IMR-90 (cell line): ENCODE measurements at regions not wholly inside any gene's neighbourhood (a gene's known extent, or its start where the extent isn't known, plus 50 kb on each side); places are given as distances from the start of the nearest gene placed in this dataset.

Experiments used
- ATAC-seq: fragments of 200-7000 bp; cut with Tn5 transposase; 2 replicates; pipeline ENCODE4 v1.9.1; 2020; ENCODE audit warnings: low read depth, mild to moderate bottlenecking, moderate library complexity
- BruUV-seq: library from RNA; stranded (reverse); fragments of 400-500 nt; replicated peaks from 2 replicates; lab custom pipeline; 2021; lab: Mats Ljungman, UMichigan
- CTCF ChIA-PET: fragments of 300-600 bp; formaldehyde crosslinking; extraction: SDS; loops from one replicate; lab custom pipeline; 2021; ENCODE audit warnings: antibody characterized with exemption; lab: Yijun Ruan, JAX
- POLR2A ChIA-PET: fragments of 300-600 bp; sonication (Branson Sonifier 250); formaldehyde crosslinking; loops from one replicate; lab custom pipeline; 2022; ENCODE audit warnings: antibody characterized with exemption; ENCODE audit not compliant: unreplicated experiment; lab: Charles Lee
- DNase-seq: peaks from one replicate; pipeline ENCODE4 v3.0.0; 2013
- H2AFZ ChIP-seq: replicated peaks from 2 replicates; pipeline ENCODE3; 2013; ENCODE audit warnings: low read length, mild to moderate bottlenecking; ENCODE audit not compliant: poor library complexity
- H2AK5ac ChIP-seq: 2 replicates; pipeline ENCODE4 v1.6.1; 2013; ENCODE audit warnings: low read depth, low read length, inconsistent platforms
- H2AK9ac ChIP-seq: replicated peaks from 2 replicates; pipeline ENCODE3; 2013; ENCODE audit warnings: mild to moderate bottlenecking, low read depth, low read length, moderate library complexity; ENCODE audit not compliant: poor library complexity
- H2BK120ac ChIP-seq: 2 replicates; pipeline ENCODE4 v1.6.1; 2013; ENCODE audit warnings: low read depth, low read length, inconsistent platforms
- H2BK15ac ChIP-seq: 3 replicates; pipeline ENCODE4 v1.6.1; 2013; ENCODE audit warnings: low read depth, low read length, inconsistent platforms
- H2BK20ac ChIP-seq: 2 replicates; pipeline ENCODE4 v1.6.1; 2013; ENCODE audit warnings: low read depth, mild to moderate bottlenecking, inconsistent platforms, low read length, moderate library complexity
- H2BK5ac ChIP-seq: 2 replicates; pipeline ENCODE4 v1.6.1; 2013; ENCODE audit warnings: mild to moderate bottlenecking, low read depth, low read length, inconsistent platforms; ENCODE audit not compliant: poor library complexity, severe bottlenecking
- H3K14ac ChIP-seq: replicated peaks from 2 replicates; pipeline ENCODE4 v1.6.1; 2013; ENCODE audit warnings: low read depth, low read length, inconsistent platforms
- H3K18ac ChIP-seq: 2 replicates; pipeline ENCODE4 v1.6.1; 2013; ENCODE audit warnings: low read depth, low read length, control low read depth
- H3K23ac ChIP-seq: 2 replicates; pipeline ENCODE4 v1.6.1; 2013; ENCODE audit warnings: low read depth, low read length, inconsistent platforms
- H3K27ac ChIP-seq: 2 replicates; pipeline ENCODE4 v1.5.1; 2013; ENCODE audit warnings: mild to moderate bottlenecking, control low read depth, low read length; ENCODE audit not compliant: insufficient read depth
- H3K27me3 ChIP-seq: 2 replicates; pipeline ENCODE4 v1.6.1; 2013; ENCODE audit warnings: low read length; ENCODE audit not compliant: control insufficient read depth, insufficient read depth
- H3K36me3 ChIP-seq: 2 replicates; pipeline ENCODE4 v1.6.1; 2013; ENCODE audit warnings: low read length, mixed read lengths; ENCODE audit not compliant: control insufficient read depth, insufficient read depth
- H3K4ac ChIP-seq: 2 replicates; pipeline ENCODE4 v1.6.1; 2013; ENCODE audit warnings: low read depth, low read length, inconsistent platforms
- H3K4me1 ChIP-seq: 2 replicates; pipeline ENCODE4 v1.6.1; 2013; ENCODE audit warnings: low read length, mixed read lengths; ENCODE audit not compliant: control insufficient read depth, insufficient read depth
- H3K4me2 ChIP-seq: 2 replicates; pipeline ENCODE4 v1.6.1; 2013; ENCODE audit warnings: low read depth, mild to moderate bottlenecking, control low read depth, low read length, moderate library complexity
- H3K4me3 ChIP-seq: 2 replicates; pipeline ENCODE4 v1.5.1; 2013; ENCODE audit warnings: low read depth, mild to moderate bottlenecking, control low read depth, low read length, moderate library complexity; ENCODE audit not compliant: insufficient read depth
- H3K56ac ChIP-seq: 2 replicates; pipeline ENCODE4 v1.6.1; 2013; ENCODE audit warnings: low read length, inconsistent platforms; ENCODE audit not compliant: insufficient read depth; ENCODE audit errors: extremely low read depth
- H3K79me1 ChIP-seq, 2 experiments: 2 replicates each; pipeline ENCODE4 v1.6.1; 2013; ENCODE audit warnings: low read length in 2 of 2, inconsistent platforms in 1 of 2, low read depth in 1 of 2
- H3K9ac ChIP-seq: 2 replicates; pipeline ENCODE4 v1.6.1; 2013; ENCODE audit warnings: low read depth, low read length, control low read depth
- H3K9me1 ChIP-seq: 2 replicates; pipeline ENCODE4 v1.6.1; 2013; ENCODE audit warnings: low read length, inconsistent platforms; ENCODE audit not compliant: insufficient read depth
- H3K9me3 ChIP-seq: 2 replicates; pipeline ENCODE4 v1.6.1; 2013; ENCODE audit warnings: low read length; ENCODE audit not compliant: control insufficient read depth, insufficient read depth
- H4K20me1 ChIP-seq: 2 replicates; pipeline ENCODE4 v1.6.1; 2013; ENCODE audit warnings: low read length, inconsistent platforms; ENCODE audit not compliant: insufficient read depth
- H4K5ac ChIP-seq: 2 replicates; pipeline ENCODE4 v1.6.1; 2013; ENCODE audit warnings: mild to moderate bottlenecking, low read depth, low read length, control low read depth
- H4K8ac ChIP-seq, 2 experiments: 2 replicates each; pipeline ENCODE4 v1.6.1; 2013; ENCODE audit warnings: low read depth in 2 of 2, low read length in 2 of 2, control low read depth in 1 of 2, inconsistent platforms in 1 of 2
- H4K91ac ChIP-seq: 2 replicates; pipeline ENCODE4 v1.6.1; 2013; ENCODE audit warnings: low read depth, low read length, inconsistent platforms; ENCODE audit not compliant: insufficient read depth
- BHLHE40 ChIP-seq: fragments of 150-350 bp; IDR thresholded peaks from 2 replicates; pipeline ENCODE4 v1.6.1; 2016; ENCODE audit warnings: mild to moderate bottlenecking, low read depth, low read length
- FOS ChIP-seq: fragments of 150-350 bp; IDR thresholded peaks from 2 replicates; pipeline ENCODE4 v1.6.1; 2016; ENCODE audit warnings: low read depth, low read length
- MAZ ChIP-seq: IDR thresholded peaks from 2 replicates; pipeline ENCODE4 v1.6.1; 2012; ENCODE audit warnings: low read depth, mild to moderate bottlenecking, low read length, improper control_type of control experiment, moderate library complexity, borderline replicate concordance
- RCOR1 ChIP-seq: IDR thresholded peaks from 2 replicates; pipeline ENCODE4 v1.6.1; 2012; ENCODE audit warnings: mild to moderate bottlenecking, low read length, improper control_type of control experiment; ENCODE audit not compliant: insufficient replicate concordance
- WGBS, 2 experiments: methylation state at CpG; one replicate each; pipeline versions ENCODE4 v1.1.5 to v1.1.7; 2013; ENCODE audit warnings: missing lambda C conversion rate in 2 of 2; ENCODE audit not compliant: insufficient read length in 1 of 2; ENCODE audit errors: extremely low coverage in 2 of 2; 5-methylcytosine and 5-hydroxymethylcytosine counted together
- dilution Hi-C: fragments of 300-500 bp; cut with HindIII; formaldehyde crosslinking; loops from one replicate; pipeline ENCODE4 v1.14.3; 2018; ENCODE audit warnings: low sequenced_read_pairs; ENCODE audit not compliant: unreplicated experiment
- in situ Hi-C: fragments of 300-500 bp; cut with MboI; formaldehyde crosslinking; loops from 3 replicates; pipeline ENCODE4 v1.14.3; 2019; ENCODE audit warnings: low sequenced_read_pairs, inconsistent platforms, mixed read lengths
- intact Hi-C: fragments of 100-400 bp; cut with micrococcal nuclease; formaldehyde crosslinking; loops from 2 replicates; pipeline ENCODE4 v1.10.0; 2022
- TF ChIP-seq, protein P1 (sequence below): fragments of 150-350 bp; IDR thresholded peaks from 2 replicates; pipeline ENCODE4 v1.6.1; 2016; ENCODE audit warnings: low read depth, mild to moderate bottlenecking, low read length, moderate library complexity, borderline replicate concordance
- TF ChIP-seq, protein P2 (sequence below): fragments of 150-350 bp; IDR thresholded peaks from 2 replicates; pipeline ENCODE4 v1.6.1; 2017; ENCODE audit warnings: mild to moderate bottlenecking, antibody characterized with exemption, low read length, low read depth

DNA sequence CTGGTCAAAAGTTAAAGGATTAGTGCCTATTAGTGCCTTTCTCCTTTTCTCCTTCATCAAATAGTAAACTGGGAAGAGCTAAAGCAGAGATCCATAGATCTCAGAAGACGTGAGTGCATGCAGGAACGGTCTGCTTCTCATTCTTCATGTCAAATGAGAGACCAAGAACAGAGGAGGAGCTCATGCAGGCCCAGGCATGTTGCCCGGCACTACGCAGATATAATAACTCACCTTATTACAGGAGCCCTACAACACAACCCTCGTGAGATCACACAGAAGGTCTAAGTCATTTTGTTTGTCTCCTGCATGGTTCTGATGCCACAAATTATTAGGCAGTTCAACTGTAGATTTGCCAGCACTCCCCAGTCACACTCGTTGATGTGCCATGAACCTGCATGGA lies 71.8 kb downstream of the CMPK2 start:
- Histone ChIP-seq H3K27me3 (no peaks in the 10 kb centered on the region), H2BK120ac (no peak overlapping the region), H3K9ac (no peak overlapping the region), H3K27ac (no peak overlapping the region), H4K20me1 (no peaks in the 10 kb centered on the region), H4K8ac (no peak overlapping the region), H3K56ac (no peak overlapping the region), H3K36me3 (no peaks in the 10 kb centered on the region), H4K5ac (no peak overlapping the region), H2AK9ac (no peak overlapping the region), H2AK5ac (no peak overlapping the region), H3K14ac (no peak overlapping the region), H2BK20ac (no peak overlapping the region), H3K4ac (no peak overlapping the region), H3K4me2 (no peak overlapping the region), H3K9me1 (no peaks in the 10 kb centered on the region), H3K4me1 (no peaks in the 10 kb centered on the region), H2AFZ (no peak overlapping the region), H2BK15ac (no peak overlapping the region), H3K4me3 (no peak overlapping the region), H3K9me3 (no peaks in the 10 kb centered on the region; the same call in 1 of the 2 replicates), H2BK5ac (no peak overlapping the region), H4K91ac (no peak overlapping the region), H3K23ac (no peak overlapping the region), H3K18ac (no peak overlapping the region), H3K79me1 (no peaks in the 10 kb centered on the region)
- ChIA-PET CTCF (no interaction called here), POLR2A (no interaction called here)
- BruUV-seq = no TSS peak
- no peak for ATAC-seq
- TF ChIP-seq RCOR1 = no peak
- TF ChIP-seq, protein P1, sequence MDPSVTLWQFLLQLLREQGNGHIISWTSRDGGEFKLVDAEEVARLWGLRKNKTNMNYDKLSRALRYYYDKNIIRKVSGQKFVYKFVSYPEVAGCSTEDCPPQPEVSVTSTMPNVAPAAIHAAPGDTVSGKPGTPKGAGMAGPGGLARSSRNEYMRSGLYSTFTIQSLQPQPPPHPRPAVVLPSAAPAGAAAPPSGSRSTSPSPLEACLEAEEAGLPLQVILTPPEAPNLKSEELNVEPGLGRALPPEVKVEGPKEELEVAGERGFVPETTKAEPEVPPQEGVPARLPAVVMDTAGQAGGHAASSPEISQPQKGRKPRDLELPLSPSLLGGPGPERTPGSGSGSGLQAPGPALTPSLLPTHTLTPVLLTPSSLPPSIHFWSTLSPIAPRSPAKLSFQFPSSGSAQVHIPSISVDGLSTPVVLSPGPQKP = no peak
- no peak for TF ChIP-seq BHLHE40
- TF ChIP-seq FOS = no peak
- TF ChIP-seq MAZ = no peak
- TF ChIP-seq, protein P2, sequence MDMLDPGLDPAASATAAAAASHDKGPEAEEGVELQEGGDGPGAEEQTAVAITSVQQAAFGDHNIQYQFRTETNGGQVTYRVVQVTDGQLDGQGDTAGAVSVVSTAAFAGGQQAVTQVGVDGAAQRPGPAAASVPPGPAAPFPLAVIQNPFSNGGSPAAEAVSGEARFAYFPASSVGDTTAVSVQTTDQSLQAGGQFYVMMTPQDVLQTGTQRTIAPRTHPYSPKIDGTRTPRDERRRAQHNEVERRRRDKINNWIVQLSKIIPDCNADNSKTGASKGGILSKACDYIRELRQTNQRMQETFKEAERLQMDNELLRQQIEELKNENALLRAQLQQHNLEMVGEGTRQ = no peak
- 57% methylated on average over 3 of the region's 6 CpGs; no CpG with 5 or more reads in 1 of the 2 experiments for WGBS, 2 experiments
- no peak for DNase-seq
- intact Hi-C loops = no loop called here
- dilution Hi-C loops = no loop called here
- in situ Hi-C loops = no loop called here
